GM12873 (cell line): ENCODE measurements at regions not wholly inside any gene's neighbourhood (a gene's known extent, or its start where the extent isn't known, plus 50 kb on each side); places are given as distances from the start of the nearest gene placed in this dataset.

Experiments
- TF ChIP-seq, protein P1 (sequence below): IDR thresholded peaks from 2 replicates; pipeline ENCODE4 v1.5.1; 2012; ENCODE audit warnings: low read depth, mild to moderate bottlenecking, moderate library complexity, low read length, control low read depth; ENCODE audit not compliant: insufficient read depth; ENCODE audit errors: missing control alignments

DNA sequence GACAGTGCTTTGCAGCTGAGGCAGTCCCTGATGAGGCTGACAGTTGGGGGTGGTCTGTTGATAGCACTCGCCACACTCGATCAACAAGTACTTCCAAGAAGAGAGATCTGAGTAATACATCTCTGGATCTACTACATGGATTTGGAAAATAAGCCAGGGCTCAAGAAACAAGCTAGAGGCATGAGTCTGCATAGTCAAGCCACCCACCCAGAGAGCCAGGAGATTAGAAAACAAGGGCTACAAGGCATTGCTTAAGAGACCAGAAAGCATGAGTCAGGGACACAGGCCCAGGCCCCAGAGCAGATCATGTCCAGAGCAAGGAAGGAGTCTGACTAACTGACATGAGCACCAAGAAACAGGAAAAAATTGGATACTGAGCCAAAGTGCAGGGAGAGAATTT lies 196.9 kb upstream of the CWC22 start:
- TF ChIP-seq, protein P1, sequence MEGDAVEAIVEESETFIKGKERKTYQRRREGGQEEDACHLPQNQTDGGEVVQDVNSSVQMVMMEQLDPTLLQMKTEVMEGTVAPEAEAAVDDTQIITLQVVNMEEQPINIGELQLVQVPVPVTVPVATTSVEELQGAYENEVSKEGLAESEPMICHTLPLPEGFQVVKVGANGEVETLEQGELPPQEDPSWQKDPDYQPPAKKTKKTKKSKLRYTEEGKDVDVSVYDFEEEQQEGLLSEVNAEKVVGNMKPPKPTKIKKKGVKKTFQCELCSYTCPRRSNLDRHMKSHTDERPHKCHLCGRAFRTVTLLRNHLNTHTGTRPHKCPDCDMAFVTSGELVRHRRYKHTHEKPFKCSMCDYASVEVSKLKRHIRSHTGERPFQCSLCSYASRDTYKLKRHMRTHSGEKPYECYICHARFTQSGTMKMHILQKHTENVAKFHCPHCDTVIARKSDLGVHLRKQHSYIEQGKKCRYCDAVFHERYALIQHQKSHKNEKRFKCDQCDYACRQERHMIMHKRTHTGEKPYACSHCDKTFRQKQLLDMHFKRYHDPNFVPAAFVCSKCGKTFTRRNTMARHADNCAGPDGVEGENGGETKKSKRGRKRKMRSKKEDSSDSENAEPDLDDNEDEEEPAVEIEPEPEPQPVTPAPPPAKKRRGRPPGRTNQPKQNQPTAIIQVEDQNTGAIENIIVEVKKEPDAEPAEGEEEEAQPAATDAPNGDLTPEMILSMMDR, result no peak

DNA sequence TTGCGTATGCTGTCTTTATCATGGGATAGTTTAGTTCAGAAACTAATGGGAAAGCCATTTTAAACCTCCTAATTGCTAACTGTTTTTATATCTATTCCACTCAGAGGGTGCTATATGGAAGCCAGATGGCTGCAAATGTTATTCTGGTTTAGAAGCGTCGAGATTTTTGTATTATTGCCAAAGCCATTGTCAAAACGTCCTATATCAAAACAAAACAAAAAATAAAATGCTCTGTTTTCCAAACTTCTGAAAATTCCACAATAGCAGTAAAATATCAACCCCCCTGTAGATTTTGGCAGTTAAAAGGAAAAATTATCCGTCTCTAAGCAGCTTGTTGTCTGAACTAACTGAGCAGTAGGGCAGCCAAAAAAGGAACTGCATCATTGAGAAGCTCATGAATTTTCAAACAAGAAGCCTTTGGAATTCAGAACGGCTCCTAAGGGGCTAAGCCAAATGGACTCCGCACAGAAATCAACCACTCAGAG lies 195.4 kb upstream of the CWC22 start:
- TF ChIP-seq, protein P1, result no peak

DNA sequence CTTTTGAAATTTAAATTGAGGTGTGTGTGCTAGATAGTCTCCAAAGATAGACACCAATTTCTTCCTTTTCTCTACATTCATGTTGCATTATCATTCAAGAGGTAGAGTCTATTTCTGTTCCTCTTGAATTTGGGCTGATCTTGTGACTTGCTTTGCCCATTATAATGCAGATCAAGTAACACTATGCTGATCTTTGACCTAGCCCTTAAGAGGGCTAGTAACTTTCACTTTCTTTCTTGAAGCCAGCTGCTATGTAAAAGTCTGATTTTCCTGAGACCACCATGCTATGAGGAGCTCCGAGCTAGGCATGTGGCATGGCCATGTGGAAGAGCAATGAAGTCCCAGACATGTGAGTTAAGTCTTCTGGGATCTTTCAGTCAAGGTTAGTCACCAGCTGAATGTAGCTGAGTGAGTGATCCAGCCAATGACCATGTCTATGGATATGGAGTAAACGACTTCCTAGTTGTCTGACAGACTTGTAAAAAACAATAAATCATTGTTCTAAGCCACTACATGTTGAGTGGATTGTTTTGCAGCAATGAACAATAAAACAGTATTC lies 189.4 kb upstream of the CWC22 start:
- TF ChIP-seq, protein P1, result no peak

DNA sequence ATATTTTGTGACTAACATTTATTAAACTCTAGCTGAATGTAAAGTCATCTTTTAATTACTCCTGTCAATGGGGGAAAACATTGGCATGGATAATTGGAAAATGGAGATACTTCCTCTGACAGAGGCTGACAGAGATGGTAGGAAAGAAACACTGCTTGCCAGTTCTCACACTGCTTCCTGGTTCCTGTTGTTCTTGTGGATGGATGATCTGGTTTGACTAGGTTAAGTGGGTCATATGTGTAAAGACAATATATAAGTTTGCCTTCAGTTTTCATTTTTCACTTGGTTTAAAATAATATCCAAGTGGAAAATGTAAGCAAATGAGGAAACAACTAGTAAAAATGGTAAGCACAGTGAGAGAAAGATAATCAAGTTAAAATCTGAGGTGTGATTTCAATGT lies 188.8 kb upstream of the CWC22 start:
- TF ChIP-seq, protein P1, result no peak

DNA sequence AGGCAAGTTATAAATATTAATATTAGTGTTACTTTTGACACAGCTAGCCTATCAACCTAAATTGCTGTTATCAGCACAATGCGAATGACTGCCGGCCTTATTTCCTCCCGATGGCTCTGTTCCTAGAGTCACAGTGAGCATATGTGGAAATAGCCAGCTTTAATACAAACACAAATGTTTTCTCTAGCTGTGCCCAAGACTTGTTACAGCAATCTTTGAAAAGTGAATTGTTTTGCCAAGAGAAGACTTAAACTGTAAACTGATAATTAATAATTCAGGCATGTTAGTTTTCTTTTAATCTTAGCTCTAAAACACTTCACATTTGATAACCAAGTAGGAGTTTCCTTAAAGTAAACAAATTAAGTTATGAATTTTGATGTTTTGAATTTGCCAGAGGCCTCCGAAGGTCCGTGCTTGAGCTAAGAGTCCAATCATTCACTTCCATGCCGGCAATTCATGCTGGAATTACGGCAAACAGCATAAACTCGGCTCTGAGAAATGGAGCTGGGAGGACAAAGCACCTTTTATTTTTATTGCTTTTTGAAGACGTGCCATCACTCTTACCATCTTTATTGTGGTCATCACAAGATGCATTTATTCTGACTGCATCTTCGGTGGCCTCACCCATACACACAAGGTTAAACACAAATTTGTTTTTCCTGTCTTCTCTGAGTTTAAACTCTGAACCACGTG lies 184.5 kb upstream of the CWC22 start:
- TF ChIP-seq, protein P1, result no peak

DNA sequence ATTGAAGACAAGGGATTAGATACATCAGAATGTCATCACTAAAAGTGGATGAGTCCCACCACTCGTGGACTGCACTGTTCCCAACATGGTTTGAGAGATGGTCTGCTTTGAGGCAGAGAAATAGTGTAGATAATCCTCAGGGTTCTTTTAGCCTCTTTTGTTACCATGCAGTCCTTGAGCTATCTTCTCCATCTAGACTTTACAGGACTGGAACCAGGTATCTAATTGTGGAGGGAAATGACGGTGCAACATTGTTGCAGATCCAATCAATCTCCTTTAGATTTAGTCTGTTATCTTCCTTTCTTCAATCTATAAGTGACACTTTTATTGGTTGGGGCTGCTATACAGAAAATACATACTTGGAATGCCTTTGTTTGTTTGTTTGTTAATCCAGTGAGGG lies 183.8 kb upstream of the CWC22 start:
- TF ChIP-seq, protein P1, result no peak

DNA sequence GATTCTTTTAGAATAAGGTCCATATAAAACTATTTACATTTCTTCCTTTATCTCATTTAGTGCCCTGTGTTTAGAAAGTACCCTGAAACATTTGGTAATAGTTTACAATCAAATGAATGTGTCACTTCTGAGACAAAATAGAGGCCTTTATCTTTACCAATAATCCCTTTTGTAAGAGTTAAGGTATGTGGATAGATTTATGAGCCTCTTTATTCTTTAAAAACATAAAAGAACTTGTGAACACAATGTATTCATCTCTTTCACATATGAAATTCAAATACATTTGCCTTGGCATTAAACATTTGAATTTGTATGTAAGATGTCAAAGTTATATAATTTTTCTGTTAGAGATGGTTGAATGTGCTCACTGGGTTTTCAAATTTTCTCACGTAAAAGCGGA lies 180.5 kb upstream of the CWC22 start:
- TF ChIP-seq, protein P1, result no peak
